K562 (cell line): ENCODE measurements at regions not wholly inside any gene's neighbourhood (a gene's known extent, or its start where the extent isn't known, plus 50 kb on each side); places are given as distances from the start of the nearest gene placed in this dataset.

Source experiments
- ATAC-seq: fragments of 200-7000 bp; cut with Tn5 transposase; 3 replicates; pipeline ENCODE4 v1.9.1; 2020; ENCODE audit warnings: moderate library complexity
- BruUV-seq: library from RNA; stranded (reverse); fragments of 400-500 nt; replicated peaks from 2 replicates; lab custom pipeline; 2021; lab: Mats Ljungman, UMichigan
- CTCF ChIA-PET: fragments of 300-600 bp; formaldehyde crosslinking; extraction: SDS; loops from one replicate; lab custom pipeline; 2021; ENCODE audit warnings: low intra/inter-chr PET ratio; lab: Yijun Ruan, JAX
- POLR2A ChIA-PET: fragments of 300-600, 350-650 bp; sonication (Branson Sonifier 250); formaldehyde crosslinking; extraction: SDS; loops from one replicate; lab custom pipeline; 2021; ENCODE audit warnings: antibody characterized with exemption, inconsistent platforms; lab: Yijun Ruan, JAX
- DNase-seq, 4 experiments: peaks; one replicate each; pipeline versions ENCODE4 v3.0.0 to v3.0.0-alpha.2; 2011 to 2018; ENCODE audit warnings: low spot score in 3 of 4, mixed read lengths in 3 of 4; ENCODE audit errors: extremely low read depth in 1 of 4
- FAIRE-seq: peaks from 2 replicates; lab custom pipeline; 2011; peaks lifted over from hg19 to GRCh38; lab: Jason Lieb, UNC
- H2AFZ ChIP-seq: 2 replicates; pipeline ENCODE4 v1.6.0; 2011; ENCODE audit warnings: low read depth, low read length, control low read depth, inconsistent platforms
- H3K27ac ChIP-seq: fragments of 200-600 bp; 3 replicates; pipeline ENCODE4 v1.8.0; 2011; ENCODE audit warnings: low read depth, mild to moderate bottlenecking, control low read depth, inconsistent platforms, low read length, moderate library complexity, mixed read lengths; ENCODE audit errors: extremely low read depth
- H3K27me3 ChIP-seq, 2 experiments: fragments of 300-600 bp in 1 of 2; 2 replicates in 1 of 2; 3 replicates in 1 of 2; pipeline versions ENCODE4 v1.6.0 to v1.8.0; 2011; ENCODE audit warnings: inconsistent platforms in 2 of 2, low read length in 2 of 2, mild to moderate bottlenecking in 1 of 2, mixed read lengths in 1 of 2, moderate library complexity in 1 of 2; ENCODE audit not compliant: control insufficient read depth in 2 of 2, insufficient read depth in 2 of 2
- H3K36me3 ChIP-seq: fragments of 300-600 bp; 3 replicates; pipeline ENCODE4 v1.8.0; 2011; ENCODE audit warnings: mild to moderate bottlenecking, low read length, inconsistent platforms; ENCODE audit not compliant: control insufficient read depth, insufficient read depth
- H3K4me1 ChIP-seq, 2 experiments: fragments of 200-600 bp in 1 of 2; replicated peaks in 1 of 2; 2 replicates in 1 of 2; 3 replicates in 1 of 2; pipeline versions ENCODE4 v1.5.1 to v1.8.0; 2011; ENCODE audit warnings: inconsistent platforms in 2 of 2, low read length in 2 of 2, mild to moderate bottlenecking in 1 of 2, mixed read lengths in 1 of 2, moderate library complexity in 1 of 2; ENCODE audit not compliant: control insufficient read depth in 2 of 2, insufficient read depth in 2 of 2
- H3K4me2 ChIP-seq: 2 replicates; pipeline ENCODE4 v1.6.1; 2011; ENCODE audit warnings: low read length, control low read depth, inconsistent platforms, mixed read lengths; ENCODE audit not compliant: insufficient read depth
- H3K4me3 ChIP-seq: fragments of 200-600 bp; sonication (generic), shearing (Covaris generic); 2 replicates; pipeline ENCODE4 v1.5.1; 2016; ENCODE audit warnings: control low read depth, inconsistent platforms
- H3K79me2 ChIP-seq: fragments of 200-600 bp; 3 replicates; pipeline ENCODE4 v1.8.0; 2011; ENCODE audit warnings: low read length, inconsistent platforms; ENCODE audit not compliant: control insufficient read depth, insufficient read depth
- H3K9ac ChIP-seq, 2 experiments: 2 replicates each; pipeline versions ENCODE4 v1.6.0 to v1.6.1; 2011; ENCODE audit warnings: low read depth in 2 of 2, low read length in 2 of 2, control low read depth in 1 of 2, inconsistent platforms in 1 of 2, mild to moderate bottlenecking in 1 of 2, mixed read lengths in 1 of 2; ENCODE audit not compliant: insufficient read depth in 1 of 2
- H3K9me1 ChIP-seq: one replicate; pipeline ENCODE4 v1.6.0; 2011; ENCODE audit warnings: inconsistent platforms, mild to moderate bottlenecking, low read length, moderate library complexity; ENCODE audit not compliant: control insufficient read depth, insufficient read depth
- H3K9me3 ChIP-seq: replicated peaks from 2 replicates; pipeline ENCODE4 v1.5.1; 2011; ENCODE audit warnings: low read depth, low read length, inconsistent platforms; ENCODE audit not compliant: control insufficient read depth, insufficient read depth
- H4K20me1 ChIP-seq: replicated peaks from 2 replicates; pipeline ENCODE4 v1.6.1; 2011; ENCODE audit warnings: low read length, inconsistent platforms, mixed read lengths; ENCODE audit not compliant: control insufficient read depth, insufficient read depth
- IRF2 ChIP-seq: sonication (generic); formaldehyde crosslinking; IDR thresholded peaks from 2 replicates; pipeline ENCODE4 v1.8.1; 2022; ENCODE audit warnings: mild to moderate bottlenecking, missing genetic modification reagents
- MBD2 ChIP-seq: sonication (generic); IDR thresholded peaks from 2 replicates; pipeline ENCODE4 v1.6.1; 2016; ENCODE audit warnings: low read depth, borderline replicate concordance
- MEIS2 ChIP-seq: fragments of 450-650 bp; IDR thresholded peaks from 2 replicates; pipeline ENCODE4 v1.6.1; 2014; ENCODE audit warnings: mild to moderate bottlenecking; ENCODE audit not compliant: partially characterized antibody
- MXI1 ChIP-seq: IDR thresholded peaks from 2 replicates; pipeline ENCODE4 v1.6.1; 2011; ENCODE audit warnings: low read depth, mild to moderate bottlenecking, improper control_type of control experiment, low read length
- MYC ChIP-seq, 2 experiments: fragments of 250-450 bp in 1 of 2; sonication (Bioruptor Pico) in 1 of 2; IDR thresholded peaks; 2 replicates each; pipeline versions ENCODE4 v1.5.1 to v1.6.1; 2012 to 2021; ENCODE audit warnings: low read depth in 2 of 2, borderline replicate concordance in 1 of 2, improper control_type of control experiment in 1 of 2, low read length in 1 of 2, mild to moderate bottlenecking in 1 of 2, moderate library complexity in 1 of 2
- NR4A1 ChIP-seq, 2 experiments: fragments of 250-450 bp in 1 of 2; fragments of 450-650 bp in 1 of 2; sonication (Bioruptor Pico) in 1 of 2; IDR thresholded peaks; 2 replicates each; pipeline versions ENCODE4 v1.4.0 to v1.6.1; 2016 to 2020; ENCODE audit warnings: mild to moderate bottlenecking in 2 of 2, missing compliant biosample characterization in 1 of 2, missing genetic modification characterization in 1 of 2, moderate library complexity in 1 of 2
- PTRF ChIP-seq: fragments of 450-650 bp; IDR thresholded peaks from 2 replicates; pipeline ENCODE4 v1.6.1; 2016; ENCODE audit warnings: mild to moderate bottlenecking, missing genetic modification characterization, missing compliant biosample characterization
- RFX1 ChIP-seq: fragments of 450-650 bp; IDR thresholded peaks from 2 replicates; pipeline ENCODE4 v1.6.1; 2016; ENCODE audit warnings: mild to moderate bottlenecking, moderate library complexity
- SMARCA4 ChIP-seq: fragments of 450-650 bp; IDR thresholded peaks from 2 replicates; pipeline ENCODE4 v1.6.1; 2016
- ZBTB26 ChIP-seq: fragments of 450-650 bp; formaldehyde crosslinking; IDR thresholded peaks from 2 replicates; pipeline ENCODE4 v1.4.0; 2022; ENCODE audit warnings: missing genetic modification characterization
- ZNF124 ChIP-seq: sonication (generic); formaldehyde crosslinking; IDR thresholded peaks from 2 replicates; pipeline ENCODE4 v1.8.1; 2022; ENCODE audit warnings: missing genetic modification reagents
- ZNF347 ChIP-seq: fragments of 450-650 bp; formaldehyde crosslinking; IDR thresholded peaks from 2 replicates; pipeline ENCODE4 v1.4.0; 2020; ENCODE audit warnings: low read depth, mild to moderate bottlenecking, moderate library complexity
- WGBS: fragments of 100-300 bp; shearing (Covaris generic); methylation state at CpG from one replicate; pipeline ENCODE4 v1.1.6; 2016; ENCODE audit warnings: low coverage, mixed read lengths; ENCODE audit not compliant: insufficient coverage; ENCODE audit errors: missing lambda C conversion rate; 5-methylcytosine and 5-hydroxymethylcytosine counted together
- in situ Hi-C: fragments of 300-500 bp; cut with MboI; formaldehyde crosslinking; loops from 4 replicates; pipeline ENCODE4 v1.15.0; 2018; ENCODE audit warnings: inconsistent platforms, mixed read lengths
- intact Hi-C: fragments of 100-400 bp; cut with micrococcal nuclease; formaldehyde crosslinking; loops from 2 replicates; pipeline ENCODE4 v1.14.2; 2022

DNA sequence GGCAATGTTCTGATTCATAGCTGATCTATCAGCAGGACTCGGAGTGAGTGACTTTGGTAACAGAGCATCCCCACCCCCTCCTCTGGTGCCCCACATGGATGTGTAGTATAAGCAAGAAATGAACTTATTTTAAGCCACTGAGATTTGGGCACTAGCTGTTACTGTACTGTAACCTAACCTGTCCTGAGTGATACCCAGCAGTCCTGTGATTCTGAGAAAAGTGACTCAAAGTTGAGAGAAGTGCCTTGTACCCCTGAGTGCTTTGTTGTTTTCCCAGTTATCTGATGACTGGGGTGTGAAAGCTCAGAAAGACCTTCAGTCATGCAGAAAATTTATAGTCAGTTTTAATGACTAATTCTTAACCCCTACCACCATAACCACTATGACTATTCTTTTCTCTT is 439.9 kb upstream of the RBMS3 start:
- Histone ChIP-seq H3K4me1 (no peaks in the 10 kb centered on the region), H3K79me2 (no peaks in the 10 kb centered on the region), H3K4me3 (no peak overlapping the region), H3K4me2 (no peak overlapping the region), H4K20me1 (no peaks in the 10 kb centered on the region), H3K9me1 (no peaks in the 10 kb centered on the region), H3K27me3 (no peaks in the 10 kb centered on the region), H3K9ac (no peak overlapping the region), H3K27ac (no peak overlapping the region), H2AFZ (no peak overlapping the region), H3K36me3 (no peaks in the 10 kb centered on the region), H3K9me3 (no peaks in the 10 kb centered on the region)
- POLR2A ChIA-PET, result no interaction called here
- DNase-seq, result no peak
- no TSS peak for BruUV-seq
- TF ChIP-seq ZBTB26 (CRISPR knock-in tag) (no peak), ZNF124 (CRISPR knock-in tag) (no peak), NR4A1 (CRISPR knock-in tag; IDR thresholded peaks at IDR 0.05) (no peak), NR4A1 (tag; IDR thresholded peaks at IDR 0.05) (no peak), MYC (IDR thresholded peaks at IDR 0.05; ENCODE audit: low read depth, low read length) (no peak), MYC (CRISPR knock-in tag; IDR thresholded peaks at IDR 0.05; ENCODE audit: borderline replicate concordance, low read depth) (no peak), SMARCA4 (no peak), ZNF347 (no peak), PTRF (no peak), MBD2 (no peak), IRF2 (CRISPR knock-in tag) (no peak), RFX1 (no peak), MXI1 (no peak), MEIS2 (no peak)
- no peak for FAIRE-seq
- intact Hi-C loops (no loop called here), in situ Hi-C loops (no loop called here)
- CTCF ChIA-PET, result no interaction called here
- WGBS, result 0% methylated on average over 1 of the region's 1 CpG
- no peak for ATAC-seq
